GM12878 (cell line): ENCODE measurements at regions not wholly inside any gene's neighbourhood (a gene's known extent, or its start where the extent isn't known, plus 50 kb on each side); places are given as distances from the start of the nearest gene placed in this dataset.

Experiments used
- BMI1 ChIP-seq: fragments of 450-650 bp; IDR thresholded peaks from 2 replicates; pipeline ENCODE4 v1.6.1; 2016; ENCODE audit warnings: mild to moderate bottlenecking, moderate library complexity, borderline replicate concordance
- CHD1 ChIP-seq: IDR thresholded peaks from 2 replicates; pipeline ENCODE4 v1.6.1; 2012; ENCODE audit warnings: low read depth, low read length, improper control_type of control experiment
- CUX1 ChIP-seq: IDR thresholded peaks from 2 replicates; pipeline ENCODE4 v1.6.1; 2012; ENCODE audit warnings: improper control_type of control experiment, low read depth, low read length; ENCODE audit not compliant: insufficient replicate concordance
- GABPA ChIP-seq: IDR thresholded peaks from 2 replicates; pipeline ENCODE4 v1.6.1; 2014; ENCODE audit warnings: antibody characterized with exemption, low read depth, mild to moderate bottlenecking, inconsistent platforms
- IRF4 ChIP-seq: IDR thresholded peaks from 2 replicates; pipeline ENCODE4 v1.6.1; 2011; ENCODE audit warnings: low read depth, low read length
- POLR2AphosphoS5 ChIP-seq: IDR thresholded peaks from 2 replicates; pipeline ENCODE4 v1.6.1; 2011; ENCODE audit warnings: mild to moderate bottlenecking, low read length, inconsistent platforms
- TARDBP ChIP-seq: IDR thresholded peaks from 2 replicates; pipeline ENCODE4 v1.6.1; 2016; ENCODE audit warnings: borderline replicate concordance
- TF ChIP-seq, protein P1 (sequence below): fragments of 450-650 bp; IDR thresholded peaks from 2 replicates; pipeline ENCODE4 v1.6.1; 2016; ENCODE audit warnings: mild to moderate bottlenecking, moderate library complexity, borderline replicate concordance
- TF ChIP-seq, protein P2 (sequence below): fragments of 450-650 bp; IDR thresholded peaks from 2 replicates; pipeline ENCODE4 v1.6.1; 2016; ENCODE audit warnings: mild to moderate bottlenecking

DNA sequence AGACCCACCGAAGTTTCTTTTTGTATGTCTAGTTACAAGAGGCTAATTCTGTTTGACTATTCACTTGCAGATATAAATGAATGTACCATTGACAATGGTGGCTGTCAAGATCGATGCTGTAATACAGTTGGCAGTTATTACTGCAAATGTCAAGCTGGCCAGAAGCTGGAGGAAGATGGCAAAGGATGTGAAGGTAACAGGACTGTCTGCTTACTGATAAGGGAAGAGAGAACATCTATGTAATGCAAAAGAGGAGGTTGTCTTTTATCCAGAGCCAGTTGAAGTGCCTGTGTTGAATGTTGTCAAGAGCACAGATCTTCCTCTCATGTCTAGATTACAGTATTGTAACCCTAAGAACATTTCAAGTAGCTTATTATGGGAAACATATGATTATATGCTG is 549.5 kb upstream of the GOLIM4 start (continued):
- TF ChIP-seq CUX1 (no peak), BMI1 (no peak), GABPA (no peak), IRF4 (no peak), POLR2AphosphoS5 (no peak), TARDBP (no peak), CHD1 (no peak)
- TF ChIP-seq, protein P1, sequence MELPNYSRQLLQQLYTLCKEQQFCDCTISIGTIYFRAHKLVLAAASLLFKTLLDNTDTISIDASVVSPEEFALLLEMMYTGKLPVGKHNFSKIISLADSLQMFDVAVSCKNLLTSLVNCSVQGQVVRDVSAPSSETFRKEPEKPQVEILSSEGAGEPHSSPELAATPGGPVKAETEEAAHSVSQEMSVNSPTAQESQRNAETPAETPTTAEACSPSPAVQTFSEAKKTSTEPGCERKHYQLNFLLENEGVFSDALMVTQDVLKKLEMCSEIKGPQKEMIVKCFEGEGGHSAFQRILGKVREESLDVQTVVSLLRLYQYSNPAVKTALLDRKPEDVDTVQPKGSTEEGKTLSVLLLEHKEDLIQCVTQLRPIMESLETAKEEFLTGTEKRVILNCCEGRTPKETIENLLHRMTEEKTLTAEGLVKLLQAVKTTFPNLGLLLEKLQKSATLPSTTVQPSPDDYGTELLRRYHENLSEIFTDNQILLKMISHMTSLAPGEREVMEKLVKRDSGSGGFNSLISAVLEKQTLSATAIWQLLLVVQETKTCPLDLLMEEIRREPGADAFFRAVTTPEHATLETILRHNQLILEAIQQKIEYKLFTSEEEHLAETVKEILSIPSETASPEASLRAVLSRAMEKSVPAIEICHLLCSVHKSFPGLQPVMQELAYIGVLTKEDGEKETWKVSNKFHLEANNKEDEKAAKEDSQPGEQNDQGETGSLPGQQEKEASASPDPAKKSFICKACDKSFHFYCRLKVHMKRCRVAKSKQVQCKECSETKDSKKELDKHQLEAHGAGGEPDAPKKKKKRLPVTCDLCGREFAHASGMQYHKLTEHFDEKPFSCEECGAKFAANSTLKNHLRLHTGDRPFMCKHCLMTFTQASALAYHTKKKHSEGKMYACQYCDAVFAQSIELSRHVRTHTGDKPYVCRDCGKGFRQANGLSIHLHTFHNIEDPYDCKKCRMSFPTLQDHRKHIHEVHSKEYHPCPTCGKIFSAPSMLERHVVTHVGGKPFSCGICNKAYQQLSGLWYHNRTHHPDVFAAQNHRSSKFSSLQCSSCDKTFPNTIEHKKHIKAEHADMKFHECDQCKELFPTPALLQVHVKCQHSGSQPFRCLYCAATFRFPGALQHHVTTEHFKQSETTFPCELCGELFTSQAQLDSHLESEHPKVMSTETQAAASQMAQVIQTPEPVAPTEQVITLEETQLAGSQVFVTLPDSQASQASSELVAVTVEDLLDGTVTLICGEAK: no peak
- TF ChIP-seq, protein P2, sequence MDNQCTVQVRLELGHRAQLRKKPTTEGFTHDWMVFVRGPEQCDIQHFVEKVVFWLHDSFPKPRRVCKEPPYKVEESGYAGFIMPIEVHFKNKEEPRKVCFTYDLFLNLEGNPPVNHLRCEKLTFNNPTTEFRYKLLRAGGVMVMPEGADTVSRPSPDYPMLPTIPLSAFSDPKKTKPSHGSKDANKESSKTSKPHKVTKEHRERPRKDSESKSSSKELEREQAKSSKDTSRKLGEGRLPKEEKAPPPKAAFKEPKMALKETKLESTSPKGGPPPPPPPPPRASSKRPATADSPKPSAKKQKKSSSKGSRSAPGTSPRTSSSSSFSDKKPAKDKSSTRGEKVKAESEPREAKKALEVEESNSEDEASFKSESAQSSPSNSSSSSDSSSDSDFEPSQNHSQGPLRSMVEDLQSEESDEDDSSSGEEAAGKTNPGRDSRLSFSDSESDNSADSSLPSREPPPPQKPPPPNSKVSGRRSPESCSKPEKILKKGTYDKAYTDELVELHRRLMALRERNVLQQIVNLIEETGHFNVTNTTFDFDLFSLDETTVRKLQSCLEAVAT: no peak
